Activated gamma-delta T cell treated with Interleukin-2 at 50 U/mL for 16 hours (primary cell): ENCODE measurements at regions not wholly inside any gene's neighbourhood (a gene's known extent, or its start where the extent isn't known, plus 50 kb on each side); places are given as distances from the start of the nearest gene placed in this dataset.
A peak's percentile ranks its signal among the peaks of the same experiment; 100 is the strongest.
"Not testable (repeated sequence)": the region's sequence is repeated elsewhere in the genome, so short reads cannot be mapped to it uniquely, and the experiment has no call there.

Source experiments
- DNase-seq: peaks from one replicate; pipeline ENCODE4 v3.0.0-alpha.2; 2020

- DNase-seq, result peak; percentile 32
These were observed 53.9 kb downstream of the OTOR start for GRCh38 chr20:16801919-16802651.

- DNase-seq, result no peak
These were observed 54.4 kb downstream of the OTOR start for GRCh38 chr20:16802652-16802935.

- peak; percentile 9 for DNase-seq
These were observed 56.0 kb downstream of the OTOR start for GRCh38 chr20:16803965-16804792.

GRCh38 chr20:16804793-16805187 lies 56.6 kb downstream of the OTOR start:
- no peak for DNase-seq

- no peak for DNase-seq
These were observed 57.9 kb downstream of the OTOR start for GRCh38 chr20:16806061-16806460.

GRCh38 chr20:16806886-16807285 lies 58.7 kb downstream of the OTOR start:
- DNase-seq, result no peak

- no peak for DNase-seq
These were observed 60.6 kb downstream of the OTOR start for GRCh38 chr20:16808796-16809195.

- no peak for DNase-seq
These were observed 62.1 kb downstream of the OTOR start for GRCh38 chr20:16810216-16810615.

- no peak for DNase-seq
These were observed 68.0 kb downstream of the OTOR start for GRCh38 chr20:16816192-16816591.

- no peak for DNase-seq
These were observed 71.3 kb downstream of the OTOR start for GRCh38 chr20:16819483-16819882.

- DNase-seq, result no peak
These were observed 73.3 kb downstream of the OTOR start for GRCh38 chr20:16821211-16822089.

- no peak for DNase-seq
These were observed 76.5 kb downstream of the OTOR start for GRCh38 chr20:16824664-16825063.

GRCh38 chr20:16828666-16829305 lies 80.6 kb downstream of the OTOR start:
- DNase-seq, result no peak

GRCh38 chr20:16835690-16836089 lies 87.5 kb downstream of the OTOR start:
- not testable (repeated sequence) for DNase-seq

GRCh38 chr20:16842486-16843120 lies 94.4 kb downstream of the OTOR start:
- no peak for DNase-seq

GRCh38 chr20:16844406-16844805 lies 96.2 kb downstream of the OTOR start:
- no peak for DNase-seq

- DNase-seq, result no peak
These were observed 97.8 kb downstream of the OTOR start for GRCh38 chr20:16846006-16846405.

GRCh38 chr20:16848061-16848460 lies 99.9 kb downstream of the OTOR start:
- no peak for DNase-seq

GRCh38 chr20:16848526-16848925 lies 100.4 kb downstream of the OTOR start:
- DNase-seq, result no peak

GRCh38 chr20:16860914-16861313 lies 112.8 kb downstream of the OTOR start:
- DNase-seq, result no peak

- no peak for DNase-seq
These were observed 113.5 kb downstream of the OTOR start for GRCh38 chr20:16861708-16862107.

- DNase-seq, result no peak
These were observed 115.1 kb downstream of the OTOR start for GRCh38 chr20:16863303-16863702.

- no peak for DNase-seq
These were observed 115.9 kb downstream of the OTOR start for GRCh38 chr20:16864069-16864468.
